ENCODE measurements at regions not wholly inside any gene's neighbourhood (a gene's known extent, or its start where the extent isn't known, plus 50 kb on each side); places are given as distances from the start of the nearest gene placed in this dataset.
A peak's percentile ranks its signal among the peaks of the same experiment; 100 is the strongest.

DNA sequence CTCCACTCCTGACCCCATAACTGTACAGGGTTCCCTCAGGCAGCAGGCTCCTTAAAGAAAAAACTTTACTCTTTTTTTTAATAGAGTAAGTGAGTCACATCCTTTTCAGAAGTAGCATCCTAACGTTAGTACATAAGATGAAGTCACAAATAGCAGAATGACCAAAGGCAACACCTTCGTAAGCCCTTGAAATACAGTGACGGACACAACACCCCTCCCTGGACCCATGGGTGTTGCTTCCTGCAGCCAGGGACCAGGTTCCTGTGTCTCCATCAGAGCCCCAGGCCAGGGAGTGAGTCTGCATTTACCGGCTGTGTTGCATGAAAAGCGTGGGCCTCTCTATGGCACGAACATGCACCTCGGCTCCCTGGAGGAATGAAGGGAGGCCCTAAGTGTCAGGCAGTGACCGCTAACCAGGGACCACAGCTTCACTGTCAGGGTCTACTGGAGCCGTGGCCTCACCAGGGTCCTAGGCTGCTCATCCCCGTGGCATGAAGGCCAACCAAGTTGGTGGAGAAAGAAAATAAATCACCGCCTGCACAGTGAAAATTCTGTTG is 340.0 kb upstream of the SFSWAP start:
- DNase-seq (ENCODE audit: low spot score) (no peak), FAIRE-seq (no peak)

DNA sequence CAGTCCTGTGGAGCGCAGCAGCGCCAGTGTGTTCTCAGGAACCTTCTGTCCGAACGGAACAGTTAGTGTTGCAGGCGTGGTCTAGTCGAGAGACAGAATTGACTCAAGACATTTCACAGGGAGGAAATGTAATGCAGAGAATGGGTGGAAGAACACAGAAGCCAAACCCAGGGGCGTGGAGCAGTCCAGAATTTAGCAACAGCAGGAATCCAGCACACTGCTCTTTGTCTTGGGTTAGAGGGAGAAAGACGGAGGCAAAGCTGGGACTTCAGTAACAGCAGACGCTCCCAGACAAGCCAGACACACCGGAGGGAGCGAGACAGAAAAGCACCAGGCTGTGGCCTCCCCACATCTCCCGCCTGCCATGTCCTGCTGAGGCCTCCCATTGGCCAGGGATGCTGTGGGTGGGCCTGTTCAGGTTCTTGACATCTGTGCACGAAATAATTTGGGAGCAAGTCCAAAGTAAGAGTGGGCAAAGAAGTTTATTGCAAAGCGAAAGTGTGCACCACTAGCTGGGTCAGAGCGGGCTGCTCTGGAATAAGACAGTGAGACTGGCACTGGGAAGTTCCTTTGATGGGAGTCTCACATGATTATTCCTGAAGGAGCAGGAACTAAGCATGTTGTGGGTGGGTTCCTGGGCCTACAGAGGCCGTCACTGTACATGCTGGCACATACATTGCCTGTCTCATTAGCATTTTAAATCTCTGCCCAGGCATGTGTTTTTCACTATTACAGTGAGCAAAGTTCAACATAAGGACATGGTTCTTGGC is 339.3 kb upstream of the SFSWAP start:
- DNase-seq (ENCODE audit: low spot score) = no peak
- FAIRE-seq = no peak

DNA sequence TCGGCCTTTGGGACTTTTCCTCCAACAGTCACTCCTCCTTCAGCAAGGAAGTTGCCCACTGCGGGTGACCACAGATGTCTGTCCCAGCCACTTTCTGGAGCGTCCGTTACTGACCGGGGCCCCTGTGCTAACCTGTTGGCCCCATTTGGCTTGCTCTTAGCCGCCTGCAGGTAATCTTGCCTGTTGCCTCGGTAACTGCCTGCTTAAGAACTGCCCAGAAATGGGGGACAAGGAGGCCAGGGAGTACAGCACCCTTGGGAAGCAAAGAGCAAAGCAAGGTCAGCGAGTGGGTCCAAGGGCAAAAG is 338.8 kb upstream of the SFSWAP start:
- FAIRE-seq = no peak

DNA sequence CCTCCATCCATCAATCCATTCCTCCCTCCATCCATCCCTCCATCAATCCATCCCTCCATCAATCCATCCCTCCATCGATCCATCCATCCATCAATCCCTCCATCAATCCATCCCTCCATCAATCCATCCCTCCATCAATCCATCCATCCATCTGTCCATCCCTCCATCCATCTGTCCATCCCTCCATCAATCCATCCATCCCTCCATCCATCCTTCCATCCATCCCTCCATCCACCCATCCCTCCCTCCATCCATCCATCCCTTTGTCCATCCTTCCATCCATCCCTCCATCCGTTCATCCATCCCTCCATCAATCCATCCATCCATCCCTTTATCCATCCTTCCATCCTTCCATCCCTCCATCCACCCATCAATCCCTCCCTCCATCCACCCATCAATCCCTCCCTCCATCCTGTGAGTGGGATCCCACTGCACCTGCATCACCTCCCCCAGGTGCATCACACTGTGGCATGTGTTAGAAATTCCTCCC is 338.1 kb upstream of the SFSWAP start:
- peak; percentile 90 for FAIRE-seq
- no peak for DNase-seq (ENCODE audit: low spot score)

More for the DNA sequence above, 338.8 kb upstream of the SFSWAP start:
- no peak for DNase-seq (ENCODE audit: low spot score)

DNA sequence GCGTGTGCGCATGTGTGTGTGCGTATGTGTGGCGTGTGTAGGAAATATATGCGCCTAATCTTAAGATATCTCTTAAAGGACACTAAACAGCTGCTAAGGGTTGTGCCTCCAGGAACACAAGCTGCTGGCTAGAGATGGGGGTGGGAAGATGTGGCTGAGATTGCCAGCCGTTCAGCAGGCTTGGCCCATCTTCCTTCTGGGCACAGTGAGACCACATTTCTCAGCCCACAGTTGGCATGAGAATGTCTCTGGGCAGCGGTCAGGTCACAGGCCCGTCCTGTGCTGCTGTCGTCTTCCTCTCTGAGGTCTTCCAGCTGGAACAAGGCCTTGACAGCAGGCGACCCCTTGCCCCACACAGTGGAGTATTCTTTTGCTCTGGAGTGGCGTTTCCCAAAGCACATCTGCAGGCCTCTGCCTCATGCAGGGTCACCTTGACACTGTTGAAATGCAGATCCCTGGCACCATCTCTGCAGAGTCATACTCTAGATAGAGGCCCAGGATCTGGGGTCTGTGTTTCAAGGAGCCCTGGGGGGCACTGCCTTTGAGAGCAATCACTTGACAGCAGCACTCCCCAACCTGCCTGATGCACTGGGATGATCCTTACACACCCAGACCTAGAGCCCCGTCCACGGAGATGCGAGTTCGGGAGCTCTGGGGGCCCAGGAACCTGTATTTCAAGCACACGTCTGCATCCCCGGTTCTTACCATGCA is 335.5 kb upstream of the SFSWAP start:
- FAIRE-seq = no peak
- no peak for DNase-seq (ENCODE audit: low spot score)

DNA sequence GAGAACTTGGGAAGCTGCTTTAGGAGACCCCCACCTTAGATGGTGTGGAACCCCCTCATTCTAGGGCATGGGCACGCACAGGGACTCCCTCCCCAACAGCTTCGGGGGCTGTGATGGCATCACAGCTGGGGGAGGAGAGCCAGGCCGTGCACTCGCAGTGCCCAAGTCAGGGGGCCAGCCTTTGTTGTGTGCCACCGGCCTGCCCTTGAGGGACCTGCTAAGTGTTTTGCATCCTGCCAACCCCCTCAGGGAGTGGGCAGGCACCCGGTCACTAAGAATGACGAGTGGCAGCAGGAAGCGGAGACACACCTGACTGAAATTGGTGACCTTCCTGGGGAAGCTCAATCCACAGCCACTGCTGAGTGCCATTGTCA is 334.9 kb upstream of the SFSWAP start:
- FAIRE-seq (no peak), DNase-seq (ENCODE audit: low spot score) (no peak)

DNA sequence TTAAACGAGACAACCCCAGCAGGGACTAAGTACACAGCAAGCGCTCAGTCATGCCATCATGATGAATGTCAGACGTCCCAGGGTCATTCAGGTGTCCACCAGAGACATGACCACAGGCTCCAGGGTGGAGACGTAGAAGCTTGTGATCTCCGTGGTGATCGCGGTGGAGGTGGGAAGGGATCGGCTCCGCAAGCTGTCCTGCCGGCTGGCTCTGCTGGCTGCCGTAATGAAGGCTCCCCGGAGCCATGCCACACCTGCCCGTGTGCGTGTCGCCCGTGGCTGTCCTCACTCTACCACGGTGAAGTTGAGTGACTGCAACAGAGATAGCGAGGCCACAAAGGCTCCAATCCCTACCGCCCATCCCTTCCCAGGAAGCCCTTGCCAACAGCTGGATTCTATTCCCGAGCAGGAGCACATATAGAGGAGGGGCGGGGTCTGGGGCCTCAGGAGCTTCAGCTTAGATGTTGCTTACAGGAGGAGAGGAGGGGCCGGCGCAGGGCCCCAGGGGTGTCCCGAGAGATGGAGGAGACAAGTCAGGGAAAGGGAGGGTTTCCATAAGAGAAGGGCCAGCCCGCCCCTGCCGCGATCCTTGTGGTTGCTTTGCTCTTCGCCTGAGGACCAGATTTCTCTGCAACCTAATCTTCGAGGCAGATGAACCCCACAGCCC is 332.6 kb upstream of the SFSWAP start:
- DNase-seq (ENCODE audit: low spot score) = no peak
- no peak for FAIRE-seq

DNA sequence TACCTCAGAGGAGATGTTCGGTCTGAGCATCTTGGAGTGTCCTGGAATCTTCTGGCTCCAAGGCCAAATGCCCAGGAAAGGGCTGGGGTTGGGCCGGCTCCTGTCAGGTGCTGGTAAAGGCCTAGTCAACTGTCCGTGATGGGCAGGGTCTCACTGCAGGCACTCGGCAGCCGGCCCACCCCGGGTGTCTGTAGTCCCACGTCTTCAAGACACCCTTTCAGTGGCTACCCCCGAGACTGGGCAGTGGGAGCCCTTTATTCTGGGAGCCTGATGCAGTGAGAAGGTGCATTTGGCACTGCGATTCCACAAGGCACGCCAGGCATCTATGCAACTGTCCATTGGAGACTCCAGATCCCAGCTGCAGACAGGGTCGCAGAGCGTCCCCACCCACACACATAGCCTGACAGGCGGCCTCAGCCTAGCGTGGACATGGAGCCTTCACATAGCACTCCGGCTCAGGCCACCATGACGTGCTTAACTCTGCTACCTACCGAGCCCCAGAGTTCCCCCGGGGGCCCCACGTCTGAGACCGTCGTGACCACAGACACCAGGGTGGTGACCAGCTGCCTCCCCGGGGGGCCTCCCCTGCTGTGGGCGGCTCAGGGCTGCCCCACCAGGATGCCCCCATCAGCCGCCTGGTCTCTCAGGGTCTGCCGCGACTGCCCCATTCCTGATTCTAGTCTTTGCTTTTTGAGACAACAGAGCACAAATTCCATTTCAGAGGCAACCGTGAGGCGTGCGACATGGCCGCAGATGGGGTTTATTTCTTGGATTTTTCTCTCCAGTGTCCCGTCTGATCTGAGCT is 331.8 kb upstream of the SFSWAP start:
- FAIRE-seq (no peak), DNase-seq (ENCODE audit: low spot score) (no peak)

DNA sequence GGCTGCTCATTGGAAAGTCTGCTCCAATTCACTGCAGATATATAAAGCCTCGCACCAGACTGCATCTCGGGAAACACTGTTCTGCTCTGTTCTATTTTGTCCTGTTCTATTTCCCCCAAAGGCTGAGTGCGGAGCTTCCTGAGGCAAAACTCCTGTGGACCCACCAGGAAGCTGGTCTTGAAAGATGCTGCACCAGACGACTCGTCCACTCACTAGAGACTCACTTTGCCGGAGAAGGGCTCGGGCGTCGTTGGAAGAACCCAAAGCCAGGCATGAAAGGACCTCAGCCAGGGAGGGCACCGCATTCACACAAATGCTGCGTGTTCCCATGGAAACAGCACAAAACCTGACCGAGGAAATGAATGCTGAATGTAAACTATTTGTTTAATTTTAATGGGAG is 331.2 kb upstream of the SFSWAP start:
- FAIRE-seq = no peak
- DNase-seq (ENCODE audit: low spot score) = no peak

DNA sequence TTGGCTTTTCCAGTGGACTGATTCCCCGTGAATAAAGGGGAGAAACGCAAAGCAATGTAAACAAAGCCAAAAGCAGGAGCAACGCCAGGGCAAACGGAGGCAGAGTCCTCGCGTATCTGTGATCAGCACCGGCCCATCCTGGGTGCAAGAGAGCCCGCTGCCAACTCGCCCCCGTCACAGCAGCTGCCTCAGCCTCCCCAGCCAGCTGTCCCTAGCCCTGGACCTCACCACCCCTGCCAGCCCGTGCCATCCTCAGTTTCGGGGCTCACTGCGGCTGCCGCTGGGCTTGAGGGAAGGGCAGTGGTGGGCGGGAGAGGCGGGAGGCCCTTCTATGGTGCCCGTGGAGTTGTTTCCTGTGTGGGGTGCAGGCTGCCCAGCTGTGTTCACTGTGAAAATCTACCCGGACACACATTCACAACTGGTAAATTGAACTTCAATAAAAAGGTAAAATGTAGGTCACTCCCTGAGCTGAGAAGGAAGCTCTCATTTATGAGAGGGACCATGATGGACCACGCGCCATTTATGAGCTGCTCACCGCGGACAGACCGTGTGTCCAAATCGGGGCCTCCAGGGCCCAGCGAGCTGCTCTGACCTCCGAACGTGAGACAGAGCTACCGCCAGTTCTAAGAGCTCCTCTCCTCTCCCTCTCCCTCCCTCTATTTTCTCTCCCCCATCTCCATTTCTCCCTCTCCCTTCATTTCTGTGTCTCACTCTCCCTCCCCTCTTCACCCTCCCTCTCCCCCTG is 330.5 kb upstream of the SFSWAP start:
- FAIRE-seq (no peak), DNase-seq (ENCODE audit: low spot score) (no peak)

DNA sequence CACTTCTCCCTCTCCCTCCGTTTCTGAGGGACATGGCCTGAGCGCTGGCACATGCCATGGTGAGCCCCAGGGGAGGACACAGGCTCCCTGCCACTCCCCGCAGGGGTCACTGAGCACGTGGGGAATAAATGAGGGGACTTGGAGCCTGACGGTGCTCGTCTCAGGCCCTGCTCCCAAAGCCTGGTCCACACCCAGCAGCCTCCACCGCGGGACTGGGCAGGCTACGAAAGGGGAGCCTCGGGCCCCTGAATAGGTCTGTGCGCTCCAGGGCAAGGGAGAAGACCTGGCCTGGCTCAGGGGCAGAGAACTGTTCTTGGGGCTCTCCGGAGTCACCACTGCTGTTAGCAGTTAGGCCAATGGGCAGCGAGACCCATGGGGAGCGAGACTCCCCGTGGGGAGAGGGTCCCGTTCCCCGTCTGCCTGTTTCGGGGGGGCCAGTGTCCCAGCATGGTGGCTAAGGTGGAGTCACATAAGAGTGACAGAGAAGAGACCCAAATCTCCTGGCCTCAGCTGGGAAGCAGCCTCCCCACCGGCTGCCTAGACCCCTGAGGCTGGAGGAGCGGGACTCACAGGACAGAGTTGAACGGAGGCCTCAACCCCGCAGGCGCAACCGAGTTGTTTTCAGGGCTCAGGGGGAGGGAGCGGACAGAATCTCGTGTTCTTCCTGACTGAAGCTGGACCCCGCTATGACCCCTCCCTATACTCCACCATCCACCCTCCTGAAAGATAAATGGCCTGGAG is 329.8 kb upstream of the SFSWAP start:
- FAIRE-seq (no peak), DNase-seq (ENCODE audit: low spot score) (no peak)

DNA sequence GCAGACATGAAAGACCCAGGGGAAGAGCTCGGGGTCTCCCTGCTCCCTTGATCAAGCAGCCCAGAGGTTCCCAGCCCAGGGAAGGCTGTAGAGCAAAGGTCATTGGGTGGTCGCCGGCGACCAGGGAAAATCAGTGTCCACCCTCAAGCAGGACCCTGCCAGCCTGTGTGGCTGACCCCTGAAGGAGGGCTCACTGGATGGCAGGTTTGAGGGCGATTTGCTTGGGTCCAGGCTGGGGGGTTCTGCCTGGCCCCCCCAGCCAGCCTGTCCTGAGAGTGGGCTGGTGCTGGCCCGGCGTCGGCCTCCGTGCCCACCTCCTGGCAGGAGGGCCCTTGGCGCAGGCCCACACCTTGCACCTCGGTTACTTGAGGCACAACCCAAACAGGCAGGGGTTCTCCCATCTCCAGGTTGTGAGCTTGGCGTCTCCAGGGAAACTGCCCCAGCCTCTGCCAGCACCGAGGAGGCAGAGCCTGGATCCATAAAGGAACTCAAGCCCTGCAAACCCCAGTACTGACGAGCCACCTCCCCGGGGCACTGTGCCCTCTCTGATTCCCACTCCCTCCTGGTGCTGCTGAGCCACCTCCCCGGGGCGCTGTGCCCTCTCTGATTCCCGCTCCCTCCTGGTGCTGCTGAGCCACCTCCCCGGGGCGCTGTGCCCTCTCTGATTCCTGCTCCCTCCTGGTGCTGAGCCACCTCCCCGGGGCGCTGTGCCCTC is 329.0 kb upstream of the SFSWAP start:
- no peak for DNase-seq (ENCODE audit: low spot score)
- no peak for FAIRE-seq

DNA sequence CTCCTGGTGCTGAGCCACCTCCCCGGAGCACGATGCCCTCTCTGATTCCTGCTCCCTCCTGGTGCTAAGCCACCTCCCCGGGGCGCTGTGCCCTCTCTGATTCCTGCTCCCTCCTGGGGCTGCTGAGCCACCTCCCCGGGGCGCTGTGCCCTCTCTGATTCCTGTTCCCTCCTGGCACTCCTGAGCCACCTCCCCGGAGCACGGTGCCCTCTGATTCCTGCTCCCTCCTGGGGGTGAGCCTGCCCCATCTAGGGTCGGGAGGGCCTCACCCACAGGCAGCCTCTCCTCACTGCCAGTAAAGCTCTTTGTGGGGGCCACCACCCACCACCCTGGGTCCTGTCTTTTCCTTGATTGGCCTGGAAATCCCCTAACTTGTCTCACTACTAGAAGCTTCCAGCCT is 327.6 kb upstream of the SFSWAP start:
- no peak for DNase-seq (ENCODE audit: low spot score)
- no peak for FAIRE-seq

DNA sequence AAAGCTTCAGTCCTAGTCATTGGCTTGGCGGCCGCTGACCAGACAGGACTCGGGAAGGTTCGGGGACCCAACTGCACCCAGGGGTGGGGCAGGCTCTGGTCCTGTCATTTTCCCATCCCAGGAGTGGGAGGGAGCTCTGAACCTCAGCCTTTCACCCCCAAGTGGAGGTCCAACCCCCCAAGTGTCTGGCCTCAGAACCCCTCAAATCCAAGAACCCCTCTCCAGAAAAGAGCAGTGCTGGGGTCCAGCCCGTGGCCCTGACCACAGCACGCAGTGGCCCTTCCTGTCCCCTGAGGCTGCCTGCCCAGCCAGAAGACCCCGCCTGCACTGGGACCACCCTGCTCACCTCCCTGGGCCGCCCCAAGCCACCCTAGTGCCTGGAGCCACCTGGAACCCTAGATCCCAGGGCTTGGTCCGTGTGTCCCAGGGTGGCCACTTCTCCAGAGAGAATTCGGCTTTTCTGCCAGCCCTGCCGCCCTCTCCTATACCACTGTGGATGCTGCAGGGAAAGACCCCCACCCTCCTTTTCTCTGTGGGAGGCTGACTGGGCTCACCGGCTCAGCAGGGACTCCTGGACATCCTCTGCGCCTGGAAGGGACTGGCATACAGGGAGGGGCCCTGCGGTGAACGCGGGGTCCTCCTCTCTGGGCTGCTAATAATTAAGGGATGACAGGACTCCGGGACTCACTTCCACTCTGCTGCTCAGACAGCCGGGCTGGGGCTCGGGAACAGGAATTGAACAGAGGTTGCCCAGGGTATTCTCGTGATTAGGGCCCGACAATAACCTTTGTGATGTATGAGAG is 326.9 kb upstream of the SFSWAP start:
- no peak for DNase-seq (ENCODE audit: low spot score)
- FAIRE-seq = no peak

DNA sequence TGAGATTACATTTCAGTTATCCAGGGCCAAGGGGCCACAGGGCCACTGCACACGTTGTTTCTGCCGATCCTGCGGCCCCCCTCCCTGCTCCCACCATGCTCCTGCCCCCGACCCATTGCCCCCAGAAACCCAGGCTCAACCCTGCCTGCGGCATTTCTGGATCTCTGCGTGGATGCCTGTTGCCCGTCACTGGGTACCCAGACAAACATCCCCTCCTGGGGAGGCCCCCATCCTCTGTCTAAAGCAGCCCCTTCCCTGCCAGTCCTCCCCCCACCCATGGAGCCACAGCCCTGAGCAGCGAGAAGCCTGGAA is 326.4 kb upstream of the SFSWAP start:
- DNase-seq (ENCODE audit: low spot score) = no peak

DNA sequence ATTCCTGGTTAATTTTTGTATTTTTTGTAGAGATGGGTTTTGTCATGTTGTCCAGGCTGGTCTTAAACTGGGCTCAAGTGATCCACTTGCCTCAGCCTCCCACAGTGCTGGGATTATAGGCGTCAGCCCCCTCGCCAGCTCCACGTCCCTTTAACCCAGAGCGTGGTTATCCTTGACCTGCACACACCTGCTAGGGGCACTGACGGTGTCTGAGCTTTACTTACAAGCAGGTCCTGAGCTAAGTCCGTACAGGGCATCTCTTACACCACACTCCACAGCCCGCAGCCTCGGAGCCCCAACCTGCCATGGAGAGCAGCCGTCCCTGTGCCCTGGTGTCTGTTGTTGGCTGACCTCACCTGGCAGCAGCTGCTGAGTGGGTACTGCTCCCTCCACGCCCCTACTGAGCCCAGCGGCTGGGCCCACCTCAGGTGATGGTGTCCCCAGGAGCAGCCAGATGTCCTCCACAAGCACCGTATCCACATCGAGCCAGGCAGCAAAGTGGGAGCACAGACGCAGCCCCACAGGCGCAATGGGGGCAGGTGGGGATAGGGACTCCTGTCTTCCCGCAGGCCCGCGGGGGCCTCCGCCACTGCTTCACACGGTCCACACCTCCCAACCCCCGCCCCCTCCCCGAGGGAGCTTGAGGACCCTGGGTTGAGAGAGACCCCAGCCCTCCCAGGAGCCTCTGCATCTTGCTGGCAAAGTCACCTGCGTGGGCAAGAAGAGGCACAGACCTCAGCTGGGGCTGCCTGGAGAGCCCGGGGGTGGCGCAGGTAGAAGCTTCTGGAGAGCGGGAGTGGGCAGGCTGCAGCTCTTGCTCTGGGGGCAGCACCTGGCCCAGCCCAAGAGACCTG is 325.4 kb upstream of the SFSWAP start:
- FAIRE-seq = no peak
- no peak for DNase-seq (ENCODE audit: low spot score)

More for the DNA sequence above, 326.4 kb upstream of the SFSWAP start:
- no peak for FAIRE-seq

DNA sequence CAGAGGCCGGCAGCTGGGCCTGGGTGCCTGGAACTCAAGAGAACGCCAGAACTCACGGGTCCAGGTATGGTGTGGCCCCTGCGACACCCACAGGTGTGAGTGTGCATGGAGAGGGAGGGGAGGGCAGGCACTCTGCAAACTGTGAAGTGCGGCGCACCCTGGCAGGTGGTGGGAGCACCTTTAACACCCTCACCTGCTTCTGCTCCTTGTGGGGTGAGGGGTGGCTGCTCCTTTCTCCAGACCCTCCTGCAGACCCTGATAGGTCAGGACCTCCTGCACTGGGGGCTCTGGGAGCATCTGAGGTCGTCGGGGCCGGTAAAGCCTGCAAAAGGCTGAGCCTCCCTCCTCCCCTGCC is 324.7 kb upstream of the SFSWAP start:
- no peak for DNase-seq (ENCODE audit: low spot score)
- FAIRE-seq = no peak

DNA sequence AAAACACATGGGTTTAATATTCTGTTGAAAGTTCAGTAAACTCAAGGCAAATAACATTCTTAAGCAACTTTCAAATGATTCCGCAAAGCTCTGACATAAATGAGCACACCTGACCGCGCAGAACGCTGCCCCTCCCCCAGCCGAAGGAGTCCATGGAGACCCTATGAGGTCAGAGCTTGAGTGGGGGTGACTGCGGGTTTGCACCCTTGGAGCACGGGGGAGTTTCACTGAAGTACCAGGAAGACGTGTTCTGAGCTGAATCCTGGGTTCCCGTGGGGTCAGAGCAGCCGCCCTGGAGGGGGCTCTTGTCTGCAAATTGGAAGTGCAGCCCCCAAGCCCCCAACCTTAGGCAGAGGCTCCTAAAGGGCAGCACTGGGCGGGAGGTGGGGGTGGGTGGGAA is 324.1 kb upstream of the SFSWAP start:
- DNase-seq (ENCODE audit: low spot score) (no peak), FAIRE-seq (no peak)
